GM06990 (cell line): ENCODE measurements at regions not wholly inside any gene's neighbourhood (a gene's known extent, or its start where the extent isn't known, plus 50 kb on each side); places are given as distances from the start of the nearest gene placed in this dataset.

ENCODE experiments used
- DNase-seq: peaks from one replicate; pipeline ENCODE4 v3.0.0-alpha.2; 2011; ENCODE audit not compliant: insufficient read length; ENCODE audit errors: extremely low read depth
- H3K27me3 ChIP-seq: replicated peaks from 2 replicates; pipeline ENCODE4 v1.6.0; 2011; ENCODE audit warnings: low read length; ENCODE audit not compliant: control insufficient read depth, insufficient read depth
- H3K36me3 ChIP-seq: 2 replicates; pipeline ENCODE4 v1.5.1; 2011; ENCODE audit warnings: low read length; ENCODE audit not compliant: control insufficient read depth, insufficient read depth
- H3K4me3 ChIP-seq: replicated peaks from 2 replicates; pipeline ENCODE4 v1.5.1; 2011; ENCODE audit warnings: low read depth, mild to moderate bottlenecking, control low read depth, low read length
- TF ChIP-seq, protein P1 (sequence below): IDR thresholded peaks from 2 replicates; pipeline ENCODE4 v1.5.1; 2011; ENCODE audit warnings: low read length, control low read depth, mild to moderate bottlenecking, inconsistent platforms; ENCODE audit not compliant: insufficient read depth, poor library complexity, severe bottlenecking

- Histone ChIP-seq H3K27me3 (no peaks in the 10 kb centered on the region), H3K4me3 (no peak overlapping the region), H3K36me3 (no peaks in the 10 kb centered on the region)
- DNase-seq, result no peak
- TF ChIP-seq, protein P1, sequence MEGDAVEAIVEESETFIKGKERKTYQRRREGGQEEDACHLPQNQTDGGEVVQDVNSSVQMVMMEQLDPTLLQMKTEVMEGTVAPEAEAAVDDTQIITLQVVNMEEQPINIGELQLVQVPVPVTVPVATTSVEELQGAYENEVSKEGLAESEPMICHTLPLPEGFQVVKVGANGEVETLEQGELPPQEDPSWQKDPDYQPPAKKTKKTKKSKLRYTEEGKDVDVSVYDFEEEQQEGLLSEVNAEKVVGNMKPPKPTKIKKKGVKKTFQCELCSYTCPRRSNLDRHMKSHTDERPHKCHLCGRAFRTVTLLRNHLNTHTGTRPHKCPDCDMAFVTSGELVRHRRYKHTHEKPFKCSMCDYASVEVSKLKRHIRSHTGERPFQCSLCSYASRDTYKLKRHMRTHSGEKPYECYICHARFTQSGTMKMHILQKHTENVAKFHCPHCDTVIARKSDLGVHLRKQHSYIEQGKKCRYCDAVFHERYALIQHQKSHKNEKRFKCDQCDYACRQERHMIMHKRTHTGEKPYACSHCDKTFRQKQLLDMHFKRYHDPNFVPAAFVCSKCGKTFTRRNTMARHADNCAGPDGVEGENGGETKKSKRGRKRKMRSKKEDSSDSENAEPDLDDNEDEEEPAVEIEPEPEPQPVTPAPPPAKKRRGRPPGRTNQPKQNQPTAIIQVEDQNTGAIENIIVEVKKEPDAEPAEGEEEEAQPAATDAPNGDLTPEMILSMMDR, result no peak
These were observed 973.1 kb downstream of the TMEM182 start for GRCh38 chr2:103734911-103735310.

DNA sequence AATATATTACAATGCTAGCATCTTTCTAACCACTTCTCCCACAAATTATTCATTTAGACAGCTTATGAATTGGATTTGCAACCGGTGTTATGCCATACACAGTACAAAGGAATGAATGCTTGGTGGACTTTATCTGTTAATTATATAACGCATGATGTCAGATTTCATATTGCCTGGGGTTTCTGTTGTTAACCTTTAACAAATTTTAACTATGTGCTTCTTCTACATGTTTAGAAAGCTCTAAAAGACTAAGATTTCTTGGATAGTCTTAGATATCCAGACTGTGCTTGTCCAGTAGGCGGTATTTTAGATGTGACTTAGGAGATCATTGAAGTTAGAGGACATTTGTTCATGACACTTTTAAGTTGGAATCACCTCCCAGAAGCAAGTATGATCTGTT, 976.3 kb downstream of the TMEM182 start:
- Histone ChIP-seq H3K36me3 (no peaks in the 10 kb centered on the region), H3K27me3 (no peaks in the 10 kb centered on the region), H3K4me3 (no peak overlapping the region)
- DNase-seq, result no peak
- TF ChIP-seq, protein P1, result no peak

- H3K4me3 ChIP-seq, result no peak overlapping the region
- no peaks in the 10 kb centered on the region for H3K27me3 ChIP-seq
- no peaks in the 10 kb centered on the region for H3K36me3 ChIP-seq
- no peak for DNase-seq
- TF ChIP-seq, protein P1, result no peak
These were observed 976.8 kb downstream of the TMEM182 start for GRCh38 chr2:103738606-103739005.

GRCh38 chr2:103739186-103739585, 977.4 kb downstream of the TMEM182 start:
- TF ChIP-seq, protein P1, result no peak
- DNase-seq, result no peak

DNA sequence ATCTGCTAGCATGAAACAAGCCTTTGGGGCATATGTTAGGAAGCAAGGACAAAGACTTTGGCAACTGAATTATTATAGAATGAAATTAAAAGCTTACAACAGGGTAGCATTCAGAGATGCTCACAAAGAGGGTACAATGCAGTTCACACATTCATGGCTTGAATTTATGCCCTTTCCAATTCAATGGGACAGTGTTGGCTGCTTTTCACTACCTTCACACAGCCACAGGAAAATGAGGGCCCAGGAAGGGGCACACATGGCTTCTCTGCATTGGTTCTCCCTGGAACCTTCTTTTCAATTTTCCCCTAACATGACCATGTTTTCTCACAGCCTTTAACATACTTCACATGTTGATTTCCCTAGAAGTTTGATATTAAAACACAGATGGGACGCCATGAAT, 978.1 kb downstream of the TMEM182 start:
- H3K36me3 ChIP-seq, result no peaks in the 10 kb centered on the region
- no peak overlapping the region for H3K4me3 ChIP-seq
- no peak for DNase-seq
- no peaks in the 10 kb centered on the region for H3K27me3 ChIP-seq
- TF ChIP-seq, protein P1, result no peak

More at GRCh38 chr2:103739186-103739585, 977.4 kb downstream of the TMEM182 start:
- Histone ChIP-seq H3K36me3 (no peaks in the 10 kb centered on the region), H3K27me3 (no peaks in the 10 kb centered on the region), H3K4me3 (no peak overlapping the region)

DNA sequence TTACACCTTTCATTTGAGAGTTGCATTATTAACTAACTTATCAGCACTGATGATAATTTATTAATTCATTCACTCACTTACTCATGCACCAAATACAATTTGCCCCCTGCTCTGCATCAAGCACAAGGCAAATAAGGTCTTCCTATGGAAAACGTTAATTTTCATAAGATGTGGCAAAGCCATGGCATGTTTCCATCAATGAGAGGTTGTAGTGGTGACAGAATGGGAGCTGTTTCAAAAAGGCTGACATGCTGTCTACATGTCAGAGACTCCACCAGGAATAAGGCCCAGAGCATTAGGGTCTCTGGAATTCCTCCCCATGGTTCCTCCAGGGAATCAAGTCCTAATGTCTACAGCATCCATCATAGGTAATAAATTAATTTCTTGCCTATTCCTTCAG, 978.8 kb downstream of the TMEM182 start:
- H3K27me3 ChIP-seq, result no peaks in the 10 kb centered on the region
- no peak overlapping the region for H3K4me3 ChIP-seq
- TF ChIP-seq, protein P1, result no peak
- H3K36me3 ChIP-seq, result no peaks in the 10 kb centered on the region
- DNase-seq, result no peak
